ENCODE measurements at regions not wholly inside any gene's neighbourhood (a gene's known extent, or its start where the extent isn't known, plus 50 kb on each side); places are given as distances from the start of the nearest gene placed in this dataset.
A peak's percentile ranks its signal among the peaks of the same experiment; 100 is the strongest.

DNA sequence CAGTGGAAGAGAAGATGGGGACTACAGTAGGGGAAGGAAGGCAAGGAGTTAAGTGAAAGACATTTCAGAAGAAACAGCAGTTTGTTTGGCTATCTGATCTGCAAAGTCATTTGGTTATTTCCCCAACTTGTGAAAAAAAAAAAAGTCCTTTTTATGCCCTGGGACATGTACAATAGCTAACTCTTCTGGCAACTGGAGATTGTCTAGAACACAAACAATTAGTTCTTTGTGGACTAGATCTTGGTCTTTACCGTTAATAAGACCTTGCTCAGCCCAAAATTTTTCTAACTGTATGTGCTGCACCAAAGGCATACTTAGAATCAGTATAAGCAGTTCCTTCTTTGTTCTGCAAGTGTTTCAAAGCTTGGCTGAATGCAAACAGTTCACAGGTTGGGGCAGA lies 103.5 kb upstream of the NECTIN3 start:
- no peak overlapping the region for H3K4me3 ChIP-seq (ENCODE audit: low read length)
- TF ChIP-seq, protein P1, sequence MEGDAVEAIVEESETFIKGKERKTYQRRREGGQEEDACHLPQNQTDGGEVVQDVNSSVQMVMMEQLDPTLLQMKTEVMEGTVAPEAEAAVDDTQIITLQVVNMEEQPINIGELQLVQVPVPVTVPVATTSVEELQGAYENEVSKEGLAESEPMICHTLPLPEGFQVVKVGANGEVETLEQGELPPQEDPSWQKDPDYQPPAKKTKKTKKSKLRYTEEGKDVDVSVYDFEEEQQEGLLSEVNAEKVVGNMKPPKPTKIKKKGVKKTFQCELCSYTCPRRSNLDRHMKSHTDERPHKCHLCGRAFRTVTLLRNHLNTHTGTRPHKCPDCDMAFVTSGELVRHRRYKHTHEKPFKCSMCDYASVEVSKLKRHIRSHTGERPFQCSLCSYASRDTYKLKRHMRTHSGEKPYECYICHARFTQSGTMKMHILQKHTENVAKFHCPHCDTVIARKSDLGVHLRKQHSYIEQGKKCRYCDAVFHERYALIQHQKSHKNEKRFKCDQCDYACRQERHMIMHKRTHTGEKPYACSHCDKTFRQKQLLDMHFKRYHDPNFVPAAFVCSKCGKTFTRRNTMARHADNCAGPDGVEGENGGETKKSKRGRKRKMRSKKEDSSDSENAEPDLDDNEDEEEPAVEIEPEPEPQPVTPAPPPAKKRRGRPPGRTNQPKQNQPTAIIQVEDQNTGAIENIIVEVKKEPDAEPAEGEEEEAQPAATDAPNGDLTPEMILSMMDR (IDR thresholded peaks at IDR 0.05; ENCODE audit: insufficient read depth, low read depth, low read length, missing control alignments): no peak
- DNase-seq (ENCODE audit: low read depth): no peak

DNA sequence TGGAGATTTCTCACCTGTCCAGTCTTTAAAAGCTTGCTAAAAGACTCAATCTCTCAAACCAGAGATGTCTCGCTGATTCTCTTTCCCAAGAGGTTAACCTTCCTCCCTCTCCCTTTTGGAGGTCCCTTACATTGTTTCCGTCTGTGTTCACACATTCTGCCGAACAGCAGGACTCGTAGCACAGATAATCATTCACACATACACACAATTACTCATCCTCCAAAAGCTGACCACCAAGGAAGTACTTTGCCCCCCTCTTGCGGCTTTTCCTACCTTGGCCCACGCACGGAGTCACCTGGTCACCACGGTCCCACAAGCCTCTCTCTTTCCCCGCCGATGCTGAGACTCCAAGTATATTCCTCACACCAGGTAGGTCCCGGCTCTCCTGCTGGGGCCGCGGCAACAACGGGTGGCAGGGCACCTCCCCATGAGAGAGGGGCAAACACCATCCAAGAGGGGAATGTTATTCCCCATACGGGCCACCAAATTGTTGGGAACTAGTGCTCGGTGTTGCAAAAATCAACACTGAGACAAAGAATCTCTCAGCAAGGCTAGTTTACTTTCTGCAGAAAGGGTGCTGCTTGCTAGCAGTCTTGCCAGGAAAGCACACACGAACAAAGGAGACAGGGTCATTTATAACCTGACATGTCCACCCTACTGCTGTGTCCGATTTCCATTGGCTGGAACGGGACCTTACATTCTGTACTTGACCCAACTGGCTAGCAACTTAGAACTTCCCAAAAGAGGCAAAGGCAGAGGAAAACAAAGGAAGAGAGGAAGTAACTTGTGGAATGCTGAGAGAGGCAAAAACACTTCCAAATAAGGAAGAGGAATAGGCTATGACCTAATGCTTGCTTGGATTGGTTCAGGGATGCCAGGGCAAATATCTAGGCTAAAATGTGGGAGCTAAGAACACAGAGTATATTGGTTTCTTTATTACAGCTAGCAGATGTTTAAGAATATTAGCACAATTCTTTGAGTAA lies 102.1 kb upstream of the NECTIN3 start:
- TF ChIP-seq, protein P1 (IDR thresholded peaks at IDR 0.05; ENCODE audit: insufficient read depth, low read depth, low read length, missing control alignments): no peak
- DNase-seq (ENCODE audit: low read depth): no peak
- H3K4me3 ChIP-seq (ENCODE audit: low read length): no peak overlapping the region

DNA sequence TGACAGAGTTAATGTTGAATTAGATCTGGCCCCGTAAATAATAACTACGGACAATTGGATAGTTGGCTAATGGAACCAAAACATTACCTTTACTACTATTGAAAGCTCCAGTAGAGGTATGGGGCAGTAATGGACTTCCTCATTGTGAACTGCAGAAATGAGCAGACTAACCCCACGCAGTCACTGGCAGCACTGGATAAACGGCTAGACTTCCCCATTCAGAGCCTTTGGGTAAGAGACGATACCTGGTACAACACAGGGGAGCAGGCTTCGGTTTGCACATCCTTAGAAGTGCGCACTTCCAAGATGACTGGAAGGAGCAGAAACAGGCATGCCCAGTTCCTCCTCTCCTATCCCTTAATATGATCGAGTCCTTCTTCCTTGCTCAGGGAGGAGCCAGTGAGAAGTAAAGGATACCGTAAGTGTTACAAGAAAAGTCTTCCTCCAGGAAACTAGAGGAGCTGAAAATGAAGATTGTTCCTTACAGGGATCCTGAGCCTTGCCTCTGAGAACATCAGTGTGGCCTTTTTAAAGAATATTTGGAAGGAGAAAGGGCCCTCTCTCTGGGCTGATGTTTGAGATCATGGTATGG lies 100.5 kb upstream of the NECTIN3 start:
- no peak overlapping the region for H3K4me3 ChIP-seq (ENCODE audit: low read length)
- TF ChIP-seq, protein P1 (IDR thresholded peaks at IDR 0.05; ENCODE audit: insufficient read depth, low read depth, low read length, missing control alignments): no peak
- no peak for DNase-seq (ENCODE audit: low read depth)

DNA sequence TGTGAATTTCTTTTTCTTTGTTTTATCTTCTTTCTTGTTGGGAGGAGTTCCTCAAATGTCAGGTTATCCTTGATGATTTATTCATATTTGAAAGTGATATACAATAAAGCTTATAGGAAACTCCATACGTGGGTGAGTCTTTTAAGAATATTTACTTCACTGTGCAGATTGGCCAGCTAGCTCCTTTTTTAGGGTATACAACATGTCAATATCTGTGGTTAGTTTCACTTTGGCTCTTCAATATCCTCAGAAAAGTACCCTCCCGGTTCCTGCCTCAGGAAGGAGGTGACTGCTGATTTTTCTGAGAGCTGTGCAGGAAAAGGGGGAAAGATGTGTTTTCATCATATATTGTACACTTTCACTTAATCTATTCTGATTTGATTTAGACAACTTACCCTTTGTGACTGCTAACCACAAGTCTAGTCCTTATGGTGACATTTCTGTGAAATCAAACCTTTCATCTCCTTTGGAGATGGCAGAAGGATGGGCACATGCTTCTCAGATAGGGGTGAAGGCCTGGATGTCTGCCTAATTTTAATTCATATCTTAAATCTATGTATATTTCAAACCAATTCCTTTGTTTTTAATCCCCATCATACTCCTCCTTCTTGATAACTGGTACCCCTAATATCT lies 98.2 kb upstream of the NECTIN3 start:
- H3K4me3 ChIP-seq (ENCODE audit: low read length): no peak overlapping the region
- no peak for DNase-seq (ENCODE audit: low read depth)
- TF ChIP-seq, protein P1 (IDR thresholded peaks at IDR 0.05; ENCODE audit: insufficient read depth, low read depth, low read length, missing control alignments): no peak

DNA sequence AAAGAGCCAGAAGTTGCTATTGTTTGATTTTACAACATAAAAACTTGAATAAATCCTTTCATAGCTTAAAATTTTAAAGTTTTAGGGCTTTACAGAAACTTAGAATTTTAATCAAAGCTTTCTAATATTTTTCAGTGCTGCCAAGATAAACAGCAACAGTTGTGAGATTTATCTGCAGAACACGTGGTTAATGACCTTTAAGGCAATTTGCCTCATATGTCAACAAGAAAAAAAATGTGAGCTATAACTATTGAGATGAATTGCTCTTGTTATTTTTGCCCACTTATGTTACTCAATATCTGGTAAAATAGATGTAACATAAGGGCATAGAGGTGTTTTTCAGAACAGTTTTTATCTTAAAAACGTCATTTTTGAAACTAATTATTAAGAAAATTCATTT lies 96.7 kb upstream of the NECTIN3 start:
- H3K4me3 ChIP-seq (ENCODE audit: low read length): no peak overlapping the region
- no peak for DNase-seq (ENCODE audit: low read depth)
- TF ChIP-seq, protein P1 (IDR thresholded peaks at IDR 0.05; ENCODE audit: insufficient read depth, low read depth, low read length, missing control alignments): no peak

DNA sequence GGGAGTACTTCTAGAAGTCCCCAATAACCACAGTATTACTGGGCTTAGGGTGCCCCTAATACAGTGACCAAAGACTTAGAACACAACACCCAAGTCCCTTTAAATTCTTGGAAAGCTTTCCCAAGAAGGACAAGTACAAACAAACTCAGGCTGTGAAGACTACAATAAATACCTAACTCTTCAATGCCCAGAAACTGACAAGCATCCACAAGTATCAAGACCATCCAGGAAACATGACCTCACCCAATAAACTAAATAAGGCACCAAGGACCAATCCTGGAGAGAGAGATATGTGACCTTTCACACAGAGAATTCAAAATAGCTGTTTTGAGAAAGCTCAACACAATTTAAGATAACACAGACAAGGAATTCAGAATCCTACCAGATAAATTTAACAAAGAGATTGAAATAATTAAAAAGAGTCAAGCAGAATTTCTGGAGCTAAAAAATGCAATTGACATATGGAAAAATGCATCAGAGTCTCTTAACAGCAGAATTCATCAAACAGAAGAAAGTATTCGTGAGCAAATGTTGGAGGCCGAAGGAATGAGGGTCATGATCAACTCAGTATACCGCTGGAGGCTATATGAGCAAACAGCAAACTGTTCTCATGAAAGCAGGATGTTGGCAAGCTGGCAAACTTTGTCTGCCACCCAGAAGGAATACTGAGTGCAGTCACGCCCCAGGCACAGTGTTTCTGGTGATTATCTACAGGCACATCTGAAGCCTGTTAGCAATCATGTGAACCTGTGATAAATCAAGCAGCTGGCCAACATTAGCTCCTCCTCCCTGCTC lies 87.0 kb upstream of the NECTIN3 start:
- DNase-seq (ENCODE audit: low read depth): peak; percentile 77
- TF ChIP-seq, protein P1 (IDR thresholded peaks at IDR 0.05; ENCODE audit: insufficient read depth, low read depth, low read length, missing control alignments): no peak
- no peak overlapping the region for H3K4me3 ChIP-seq (ENCODE audit: low read length)

Data from epithelial cell of esophagus (primary cell).